WTC11 (cell line): ENCODE measurements at regions not wholly inside any gene's neighbourhood (a gene's known extent, or its start where the extent isn't known, plus 50 kb on each side); places are given as distances from the start of the nearest gene placed in this dataset.

Source experiments
- ATAC-seq: fragments of 200-7000 bp; cut with Tn5 transposase; 2 replicates; pipeline ENCODE4 v1.10.0; 2021; ENCODE audit warnings: mild to moderate bottlenecking, moderate library complexity
- CTCF ChIA-PET: fragments of 300-600 bp; sonication (Branson Sonifier 250); formaldehyde crosslinking; loops from one replicate; lab custom pipeline; 2021; ENCODE audit warnings: antibody characterized with exemption; lab: Charles Lee
- POLR2A ChIA-PET: fragments of 350-600 bp; sonication (Branson Sonifier 250); formaldehyde crosslinking; loops from one replicate; lab custom pipeline; 2021; ENCODE audit warnings: antibody characterized with exemption; lab: Charles Lee
- DNase-seq: peaks from one replicate; pipeline ENCODE4 v3.0.0; 2021; ENCODE audit warnings: low spot score
- H3K27ac Mint-ChIP-seq: 2 replicates; pipeline ENCODE4 v1.8.0; 2021; ENCODE audit warnings: mixed read lengths
- H3K27me3 Mint-ChIP-seq: 2 replicates; pipeline ENCODE4 v1.8.0; 2021; ENCODE audit warnings: low read depth, mild to moderate bottlenecking, moderate library complexity, mixed read lengths
- H3K36me3 Mint-ChIP-seq: 2 replicates; pipeline ENCODE4 v1.8.0; 2021; ENCODE audit warnings: mixed read lengths
- H3K4me1 Mint-ChIP-seq: 2 replicates; pipeline ENCODE4 v1.8.0; 2022; ENCODE audit warnings: mixed read lengths
- H3K4me3 Mint-ChIP-seq: 2 replicates; pipeline ENCODE4 v1.8.0; 2021; ENCODE audit warnings: mild to moderate bottlenecking, moderate library complexity, mixed read lengths
- H3K9me3 Mint-ChIP-seq: 2 replicates; pipeline ENCODE4 v1.8.0; 2021; ENCODE audit warnings: mixed read lengths
- ATF1 ChIP-seq: sonication (generic); formaldehyde crosslinking; IDR thresholded peaks from 2 replicates; pipeline ENCODE4 v1.8.1; 2023; ENCODE audit warnings: mild to moderate bottlenecking, moderate library complexity, missing genetic modification reagents
- CBFB ChIP-seq: sonication (generic); formaldehyde crosslinking; IDR thresholded peaks from 2 replicates; pipeline ENCODE4 v1.8.1; 2022; ENCODE audit warnings: mild to moderate bottlenecking, low read depth, missing genetic modification reagents
- CDX4 ChIP-seq: fragments of 250-450 bp; sonication (Bioruptor Pico); IDR thresholded peaks from 2 replicates; pipeline ENCODE4 v1.9.0; 2021; ENCODE audit warnings: moderate library complexity, mild to moderate bottlenecking, inconsistent platforms, borderline replicate concordance
- GTF2I ChIP-seq: fragments of 250-450 bp; sonication (Bioruptor Pico); conservative IDR thresholded peaks from 2 replicates; pipeline ENCODE4 v1.4.0; 2021; ENCODE audit warnings: mild to moderate bottlenecking
- HMGXB4 ChIP-seq: sonication (generic); formaldehyde crosslinking; IDR thresholded peaks from 2 replicates; pipeline ENCODE4 v1.8.1; 2023; ENCODE audit warnings: mild to moderate bottlenecking, moderate library complexity, missing genetic modification reagents
- JUN ChIP-seq: sonication (generic); formaldehyde crosslinking; IDR thresholded peaks from 2 replicates; pipeline ENCODE4 v1.8.0; 2023; ENCODE audit warnings: mild to moderate bottlenecking, missing genetic modification reagents
- KAT7 ChIP-seq: sonication (generic); formaldehyde crosslinking; IDR thresholded peaks from 2 replicates; pipeline ENCODE4 v1.8.1; 2023; ENCODE audit warnings: missing genetic modification reagents, mild to moderate bottlenecking, borderline replicate concordance
- NFYB ChIP-seq: sonication (generic); formaldehyde crosslinking; conservative IDR thresholded peaks from 2 replicates; pipeline ENCODE4 v1.8.0; 2022; ENCODE audit warnings: low read depth, missing genetic modification reagents
- NR2C2 ChIP-seq: sonication (generic); formaldehyde crosslinking; IDR thresholded peaks from 2 replicates; pipeline ENCODE4 v1.8.0; 2022; ENCODE audit warnings: mild to moderate bottlenecking, missing genetic modification reagents
- TEAD1 ChIP-seq: sonication (generic); formaldehyde crosslinking; IDR thresholded peaks from 2 replicates; pipeline ENCODE4 v1.8.0; 2022; ENCODE audit warnings: mild to moderate bottlenecking, missing genetic modification reagents
- TEAD4 ChIP-seq: sonication (generic); formaldehyde crosslinking; IDR thresholded peaks from 2 replicates; pipeline ENCODE4 v1.8.0; 2022; ENCODE audit warnings: mild to moderate bottlenecking, missing genetic modification reagents
- USF2 ChIP-seq: sonication (generic); formaldehyde crosslinking; IDR thresholded peaks from 2 replicates; pipeline ENCODE4 v1.8.1; 2023; ENCODE audit warnings: mild to moderate bottlenecking, missing genetic modification reagents, moderate library complexity
- ZNF121 ChIP-seq: sonication (generic); formaldehyde crosslinking; IDR thresholded peaks from 2 replicates; pipeline ENCODE4 v1.8.0; 2023; ENCODE audit warnings: missing genetic modification reagents
- ZNF138 ChIP-seq: sonication (generic); formaldehyde crosslinking; conservative IDR thresholded peaks from 2 replicates; pipeline ENCODE4 v1.8.1; 2022; ENCODE audit warnings: mild to moderate bottlenecking, moderate library complexity, missing genetic modification reagents
- ZNF232 ChIP-seq: sonication (generic); formaldehyde crosslinking; IDR thresholded peaks from 2 replicates; pipeline ENCODE4 v1.8.0; 2022; ENCODE audit warnings: mild to moderate bottlenecking, missing genetic modification reagents
- TF ChIP-seq, protein P1 (sequence below): fragments of 250-450 bp; sonication (Bioruptor Pico); conservative IDR thresholded peaks from 2 replicates; pipeline ENCODE4 v1.9.0; 2021; ENCODE audit warnings: mild to moderate bottlenecking
- TF ChIP-seq, protein P2 (sequence below): sonication (generic); formaldehyde crosslinking; IDR thresholded peaks from 2 replicates; pipeline ENCODE4 v1.8.0; 2022; ENCODE audit warnings: mild to moderate bottlenecking, missing genetic modification reagents
- TF ChIP-seq, protein P3 (sequence below): sonication (generic); formaldehyde crosslinking; IDR thresholded peaks from 2 replicates; pipeline ENCODE4 v1.8.1; 2022; ENCODE audit warnings: mild to moderate bottlenecking, missing genetic modification reagents, moderate library complexity, borderline replicate concordance

GRCh38 chr7:35386082-35386815 lies 132.3 kb upstream of the TBX20 start:
- no peak for TF ChIP-seq GTF2I (CRISPR knock-in tag)
- no peak for TF ChIP-seq CDX4 (CRISPR knock-in tag)
- no peak for TF ChIP-seq ZNF121 (CRISPR knock-in tag)
- no peak for TF ChIP-seq TEAD1 (CRISPR knock-in tag)
- TF ChIP-seq ZNF232 (CRISPR knock-in tag) = no peak
- TF ChIP-seq NFYB (CRISPR knock-in tag) = no peak
- TF ChIP-seq, protein P1, sequence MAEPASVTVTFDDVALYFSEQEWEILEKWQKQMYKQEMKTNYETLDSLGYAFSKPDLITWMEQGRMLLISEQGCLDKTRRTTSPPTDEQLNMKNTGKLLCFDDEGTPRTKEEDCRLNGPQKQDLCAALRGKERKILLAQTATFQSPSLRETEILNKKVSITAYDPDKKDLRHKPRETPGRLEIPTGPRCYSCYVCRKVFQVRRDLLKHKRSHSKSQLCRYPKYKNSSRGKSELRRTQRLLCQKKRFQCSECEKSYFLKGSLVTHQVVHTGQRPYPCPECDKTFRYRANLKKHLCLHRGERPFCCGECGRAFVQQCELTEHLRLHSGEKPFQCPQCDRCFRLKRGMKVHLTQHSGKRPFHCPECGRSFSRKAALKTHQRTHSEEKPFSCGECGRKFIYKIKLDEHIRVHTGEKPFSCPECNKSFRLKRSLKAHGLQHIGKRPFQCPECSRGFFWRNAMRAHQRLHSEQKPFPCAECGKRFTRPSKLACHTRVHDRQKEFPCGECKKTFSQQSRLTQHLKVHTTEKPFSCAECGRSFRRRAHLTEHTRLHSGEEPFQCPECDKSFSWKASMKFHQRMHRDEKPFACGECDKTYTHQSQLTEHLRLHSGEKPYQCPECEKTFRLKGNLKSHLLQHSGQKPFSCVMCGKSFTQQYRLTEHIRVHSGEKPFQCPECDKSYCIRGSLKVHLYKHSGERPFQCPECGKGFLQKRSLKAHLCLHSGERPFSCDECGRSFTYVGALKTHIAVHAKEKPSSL (CRISPR knock-in tag) = no peak
- TF ChIP-seq CBFB = no peak
- TF ChIP-seq ZNF138 (CRISPR knock-in tag) = no peak
- TF ChIP-seq HMGXB4 (CRISPR knock-in tag) = no peak
- no peak for TF ChIP-seq NR2C2 (CRISPR knock-in tag)
- TF ChIP-seq, protein P2, sequence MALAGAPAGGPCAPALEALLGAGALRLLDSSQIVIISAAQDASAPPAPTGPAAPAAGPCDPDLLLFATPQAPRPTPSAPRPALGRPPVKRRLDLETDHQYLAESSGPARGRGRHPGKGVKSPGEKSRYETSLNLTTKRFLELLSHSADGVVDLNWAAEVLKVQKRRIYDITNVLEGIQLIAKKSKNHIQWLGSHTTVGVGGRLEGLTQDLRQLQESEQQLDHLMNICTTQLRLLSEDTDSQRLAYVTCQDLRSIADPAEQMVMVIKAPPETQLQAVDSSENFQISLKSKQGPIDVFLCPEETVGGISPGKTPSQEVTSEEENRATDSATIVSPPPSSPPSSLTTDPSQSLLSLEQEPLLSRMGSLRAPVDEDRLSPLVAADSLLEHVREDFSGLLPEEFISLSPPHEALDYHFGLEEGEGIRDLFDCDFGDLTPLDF (CRISPR knock-in tag) = no peak
- TF ChIP-seq, protein P3, sequence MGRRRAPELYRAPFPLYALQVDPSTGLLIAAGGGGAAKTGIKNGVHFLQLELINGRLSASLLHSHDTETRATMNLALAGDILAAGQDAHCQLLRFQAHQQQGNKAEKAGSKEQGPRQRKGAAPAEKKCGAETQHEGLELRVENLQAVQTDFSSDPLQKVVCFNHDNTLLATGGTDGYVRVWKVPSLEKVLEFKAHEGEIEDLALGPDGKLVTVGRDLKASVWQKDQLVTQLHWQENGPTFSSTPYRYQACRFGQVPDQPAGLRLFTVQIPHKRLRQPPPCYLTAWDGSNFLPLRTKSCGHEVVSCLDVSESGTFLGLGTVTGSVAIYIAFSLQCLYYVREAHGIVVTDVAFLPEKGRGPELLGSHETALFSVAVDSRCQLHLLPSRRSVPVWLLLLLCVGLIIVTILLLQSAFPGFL = no peak
- TF ChIP-seq TEAD4 (CRISPR knock-in tag) = no peak
- TF ChIP-seq USF2 (CRISPR knock-in tag) = no peak
- TF ChIP-seq ATF1 (CRISPR knock-in tag) = no peak
- no peak for TF ChIP-seq JUN (CRISPR knock-in tag)
- TF ChIP-seq KAT7 (CRISPR knock-in tag) = no peak
- H3K36me3 Mint-ChIP-seq = no peaks in the 10 kb centered on the region
- no peak overlapping the region for H3K4me3 Mint-ChIP-seq
- DNase-seq = no peak
- H3K27ac Mint-ChIP-seq = no peak overlapping the region
- no peak for ATAC-seq
- no peaks in the 10 kb centered on the region for H3K9me3 Mint-ChIP-seq
- ChIA-PET CTCF (no interaction called here), POLR2A (no interaction called here)
- no peaks in the 10 kb centered on the region for H3K4me1 Mint-ChIP-seq
- no peaks in the 10 kb centered on the region; the same call in 1 of the 2 replicates for H3K27me3 Mint-ChIP-seq
